HFF-Myc (cell line): ENCODE measurements at regions not wholly inside any gene's neighbourhood (a gene's known extent, or its start where the extent isn't known, plus 50 kb on each side); places are given as distances from the start of the nearest gene placed in this dataset.

Experiments
- DNase-seq: peaks from one replicate; pipeline ENCODE4 v3.0.0-alpha.2; 2011; ENCODE audit warnings: low read depth; ENCODE audit errors: extremely low read depth
- H3K4me3 ChIP-seq: replicated peaks from 2 replicates; pipeline ENCODE4 v1.5.1; 2011; ENCODE audit warnings: low read depth, mild to moderate bottlenecking, control low read depth, low read length
- CTCF ChIP-seq: IDR thresholded peaks from 2 replicates; pipeline ENCODE4 v1.5.1; 2012; ENCODE audit warnings: mild to moderate bottlenecking, low read depth, low read length, control low read depth; ENCODE audit errors: missing control alignments

- no peak for DNase-seq
- TF ChIP-seq CTCF = no peak
- H3K4me3 ChIP-seq = no peak overlapping the region
Measured at GRCh38 chr6:22966691-22967422, 397.5 kb downstream of the HDGFL1 start.

GRCh38 chr6:22970004-22970403 lies 400.6 kb downstream of the HDGFL1 start:
- no peak overlapping the region for H3K4me3 ChIP-seq
- no peak for DNase-seq
- TF ChIP-seq CTCF = no peak

GRCh38 chr6:22972771-22973170 lies 403.4 kb downstream of the HDGFL1 start:
- H3K4me3 ChIP-seq = no peak overlapping the region
- no peak for TF ChIP-seq CTCF
- no peak for DNase-seq

- DNase-seq = no peak
- TF ChIP-seq CTCF = no peak
- H3K4me3 ChIP-seq = no peak overlapping the region
Measured at GRCh38 chr6:22975079-22975478, 405.7 kb downstream of the HDGFL1 start.

- no peak overlapping the region for H3K4me3 ChIP-seq
- TF ChIP-seq CTCF = no peak
- no peak for DNase-seq
Measured at GRCh38 chr6:22980446-22980845, 411.1 kb downstream of the HDGFL1 start.

GRCh38 chr6:23002044-23002619 lies 432.8 kb downstream of the HDGFL1 start:
- DNase-seq = no peak
- no peak overlapping the region for H3K4me3 ChIP-seq
- TF ChIP-seq CTCF = no peak
